Type B pancreatic cell (in vitro differentiated cells): ENCODE measurements at regions not wholly inside any gene's neighbourhood (a gene's known extent, or its start where the extent isn't known, plus 50 kb on each side); places are given as distances from the start of the nearest gene placed in this dataset.
"Not testable (repeated sequence)": the region's sequence is repeated elsewhere in the genome, so short reads cannot be mapped to it uniquely, and the experiment has no call there.

Experiments
- DNase-seq: peaks from one replicate; pipeline ENCODE4 v3.0.0; 2021; ENCODE audit warnings: mixed read lengths; ENCODE audit not compliant: unreplicated experiment; ENCODE audit errors: extremely low spot score
- H3K27ac Mint-ChIP-seq: 2 replicates; pipeline ENCODE4 v1.8.0; 2021; ENCODE audit warnings: mild to moderate bottlenecking, mixed read lengths
- H3K27me3 Mint-ChIP-seq: 2 replicates; pipeline ENCODE4 v1.8.0; 2021; ENCODE audit warnings: mixed read lengths
- H3K36me3 Mint-ChIP-seq: 2 replicates; pipeline ENCODE4 v1.8.0; 2021; ENCODE audit warnings: mixed read lengths
- H3K4me1 Mint-ChIP-seq: one replicate; pipeline ENCODE4 v1.8.0; 2021; ENCODE audit warnings: mixed read lengths; ENCODE audit not compliant: unreplicated experiment
- H3K4me3 Mint-ChIP-seq: 2 replicates; pipeline ENCODE4 v1.8.0; 2021; ENCODE audit warnings: mild to moderate bottlenecking, mixed read lengths
- H3K9me3 Mint-ChIP-seq: 2 replicates; pipeline ENCODE4 v1.8.0; 2021; ENCODE audit warnings: mixed read lengths
- CTCF ChIP-seq: fragments of 200-600 bp; sonication (generic); conservative IDR thresholded peaks from 2 replicates; pipeline ENCODE4 v1.5.0; 2021; ENCODE audit warnings: antibody characterized with exemption, mild to moderate bottlenecking

DNA sequence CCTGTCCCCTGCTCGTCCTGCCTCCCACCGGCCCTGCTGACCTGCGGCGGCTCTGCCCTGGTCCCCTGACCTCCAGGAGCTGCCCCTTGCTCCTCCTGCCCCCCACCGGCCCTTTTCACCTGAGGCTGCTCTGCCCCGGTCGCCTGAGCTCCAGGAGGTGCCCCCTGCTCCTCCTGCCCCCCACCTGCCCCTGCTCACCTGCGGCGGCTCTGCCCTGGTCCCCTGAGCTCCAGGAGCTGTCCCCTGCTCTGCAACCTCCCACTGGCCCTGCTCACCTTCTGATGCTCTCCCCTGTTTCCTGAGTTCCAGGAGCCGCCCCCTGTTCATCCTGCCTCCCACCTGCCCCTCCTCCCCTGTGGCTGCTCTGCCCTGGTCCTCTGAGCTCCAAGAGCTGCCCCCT, 101.3 kb downstream of the TMEM121 start:
- no peak for DNase-seq
- H3K27ac Mint-ChIP-seq = no peak overlapping the region
- no peak overlapping the region for H3K4me3 Mint-ChIP-seq
- no peak for TF ChIP-seq CTCF
- no peaks in the 10 kb centered on the region for H3K27me3 Mint-ChIP-seq
- peaks cover 4% of the 10 kb centered on the region for H3K36me3 Mint-ChIP-seq
- H3K4me1 Mint-ChIP-seq = no peaks in the 10 kb centered on the region
- peaks cover 6% of the 10 kb centered on the region for H3K9me3 Mint-ChIP-seq

DNA sequence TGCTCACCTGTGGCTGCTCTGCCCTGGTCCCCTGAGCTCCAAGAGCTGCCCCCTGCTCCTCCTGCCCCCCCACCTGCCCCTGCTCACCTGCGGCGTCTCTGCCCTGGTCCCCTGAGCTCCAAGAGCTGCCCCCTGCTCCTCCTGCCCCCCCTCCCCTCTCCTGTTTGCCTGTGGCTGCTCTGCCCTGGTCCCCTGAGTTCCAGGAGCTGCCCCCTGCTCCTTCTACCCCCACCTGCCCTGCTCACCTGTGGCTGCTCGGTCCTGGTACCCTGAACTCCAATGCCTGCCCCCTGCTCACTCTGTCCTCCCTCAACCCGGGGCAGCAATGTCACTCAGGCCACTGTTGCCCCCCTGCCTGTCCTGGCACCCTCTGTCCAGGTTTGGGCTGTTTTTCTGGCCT, 101.7 kb downstream of the TMEM121 start:
- not testable (repeated sequence) for DNase-seq, H3K36me3 Mint-ChIP-seq, H3K27ac Mint-ChIP-seq, H3K4me1 Mint-ChIP-seq, H3K27me3 Mint-ChIP-seq, H3K4me3 Mint-ChIP-seq, H3K9me3 Mint-ChIP-seq

GRCh38 chr14:105628531-105629067, 102.2 kb downstream of the TMEM121 start:
- not testable (repeated sequence) for H3K4me3 Mint-ChIP-seq, H3K9me3 Mint-ChIP-seq, H3K27me3 Mint-ChIP-seq, H3K4me1 Mint-ChIP-seq, H3K36me3 Mint-ChIP-seq, DNase-seq, H3K27ac Mint-ChIP-seq

- DNase-seq, H3K4me1 Mint-ChIP-seq, H3K36me3 Mint-ChIP-seq, H3K27me3 Mint-ChIP-seq, H3K27ac Mint-ChIP-seq, H3K4me3 Mint-ChIP-seq: not testable (repeated sequence)
- H3K9me3 Mint-ChIP-seq = peaks cover 10% of the 10 kb centered on the region
Observed at GRCh38 chr14:105629091-105629885, 102.9 kb downstream of the TMEM121 start.

DNA sequence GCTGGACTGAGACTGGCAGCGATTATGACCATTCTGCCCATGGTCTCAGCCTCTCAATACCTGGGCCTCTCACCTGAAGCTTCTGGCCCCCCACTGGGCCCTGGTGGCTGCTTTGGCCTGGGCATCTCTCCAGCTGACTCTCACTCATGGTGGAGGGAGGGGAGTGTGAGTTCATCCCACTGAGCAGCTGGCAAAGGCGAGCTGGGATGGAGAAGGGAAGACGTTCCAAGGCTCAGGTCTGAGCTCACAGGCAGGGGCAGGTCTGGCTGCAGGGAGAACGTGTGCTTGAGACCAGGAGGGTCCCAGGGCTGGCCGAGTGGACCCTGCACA, 103.5 kb downstream of the TMEM121 start:
- H3K9me3 Mint-ChIP-seq = peaks cover 10% of the 10 kb centered on the region
- no peaks in the 10 kb centered on the region for H3K4me1 Mint-ChIP-seq

GRCh38 chr14:105630293-105630934, 104.0 kb downstream of the TMEM121 start:
- H3K4me1 Mint-ChIP-seq, H3K36me3 Mint-ChIP-seq, H3K4me3 Mint-ChIP-seq, H3K27me3 Mint-ChIP-seq, H3K27ac Mint-ChIP-seq, DNase-seq: not testable (repeated sequence)
- H3K9me3 Mint-ChIP-seq = peaks cover 10% of the 10 kb centered on the region

More for the DNA sequence above, 103.5 kb downstream of the TMEM121 start:
- Mint-ChIP-seq H3K27me3 (no peaks in the 10 kb centered on the region), H3K27ac (no peak overlapping the region), H3K4me3 (no peak overlapping the region), H3K36me3 (peaks cover 4% of the 10 kb centered on the region)
- TF ChIP-seq CTCF = no peak
- no peak for DNase-seq

GRCh38 chr14:105630935-105631779, 104.8 kb downstream of the TMEM121 start:
- H3K4me1 Mint-ChIP-seq, H3K36me3 Mint-ChIP-seq, DNase-seq, H3K27ac Mint-ChIP-seq, H3K4me3 Mint-ChIP-seq, H3K27me3 Mint-ChIP-seq: not testable (repeated sequence)
- H3K9me3 Mint-ChIP-seq = peaks cover 10% of the 10 kb centered on the region

- no peak for TF ChIP-seq CTCF
- Mint-ChIP-seq H3K27ac (no peak overlapping the region), H3K4me1 (no peaks in the 10 kb centered on the region), H3K27me3 (no peaks in the 10 kb centered on the region), H3K4me3 (no peak overlapping the region), H3K36me3 (peaks cover 4% of the 10 kb centered on the region), H3K9me3 (peaks cover 10% of the 10 kb centered on the region)
- no peak for DNase-seq
Observed at GRCh38 chr14:105632010-105632409, 105.6 kb downstream of the TMEM121 start.

DNA sequence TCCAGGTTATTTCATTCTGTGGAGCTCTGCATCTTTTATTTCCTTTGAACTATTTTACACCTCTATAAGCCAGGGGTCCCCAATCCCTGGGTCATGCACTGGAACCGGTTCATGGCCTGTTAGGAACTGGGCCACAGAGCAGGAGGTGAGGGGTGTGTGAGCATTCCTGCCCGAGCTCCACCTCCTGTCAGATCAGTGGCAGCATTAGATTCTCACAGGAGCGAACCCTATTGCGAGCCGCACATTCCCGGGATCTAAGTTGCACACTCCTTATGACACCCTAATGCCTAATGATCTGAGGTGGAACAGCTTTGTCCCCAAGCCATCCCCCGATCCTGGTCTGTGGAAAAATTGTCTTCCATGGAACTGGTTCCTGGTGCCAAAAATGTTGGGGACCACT, 107.2 kb downstream of the TMEM121 start:
- H3K36me3 Mint-ChIP-seq, H3K27ac Mint-ChIP-seq, DNase-seq, H3K27me3 Mint-ChIP-seq, H3K4me3 Mint-ChIP-seq, H3K4me1 Mint-ChIP-seq: not testable (repeated sequence)
- peaks cover 10% of the 10 kb centered on the region for H3K9me3 Mint-ChIP-seq
